Testis (tissue), 2 donors: ENCODE measurements at regions not wholly inside any gene's neighbourhood (a gene's known extent, or its start where the extent isn't known, plus 50 kb on each side); places are given as distances from the start of the nearest gene placed in this dataset.

Source experiments
- DNase-seq: peaks from one replicate; pipeline ENCODE4 v3.0.0-alpha.2; 2019
- H3K27ac ChIP-seq, 2 donors: fragments of 200-600 bp; sonication (generic); one replicate each; pipeline ENCODE4 v1.5.1; 2019
- H3K27me3 ChIP-seq: fragments of 200-600 bp; sonication (generic); one replicate; pipeline ENCODE4 v1.5.1; 2019
- H3K36me3 ChIP-seq: fragments of 200-600 bp; sonication (generic); one replicate; pipeline ENCODE4 v1.5.1; 2017; ENCODE audit warnings: low read depth; ENCODE audit errors: missing control alignments
- H3K4me1 ChIP-seq: fragments of 200-600 bp; sonication (generic); one replicate; pipeline ENCODE4 v1.5.1; 2019
- H3K4me3 ChIP-seq, 2 donors: fragments of 200-600 bp; sonication (generic); one replicate each; pipeline ENCODE4 v1.5.1; 2017 to 2019
- H3K9me3 ChIP-seq: fragments of 200-600 bp; sonication (generic); one replicate; pipeline ENCODE4 v1.5.1; 2017
- CTCF ChIP-seq, 3 experiments: fragments of 450-650 bp in 2 of 3; fragments of 200-600 bp in 1 of 3; sonication (generic) in 1 of 3; IDR thresholded peaks; one replicate each; pipeline ENCODE4 v1.5.1; 2016 to 2019; ENCODE audit warnings: antibody characterized with exemption in 3 of 3, mild to moderate bottlenecking in 2 of 3, moderate library complexity in 1 of 3
- POLR2A ChIP-seq: fragments of 450-650 bp; IDR thresholded peaks from one replicate; pipeline ENCODE4 v1.6.1; 2017; ENCODE audit warnings: antibody characterized with exemption, mild to moderate bottlenecking, moderate library complexity
- WGBS, 2 donors: methylation state at CpG; one replicate each; pipeline ENCODE4 v1.1.5; 2018; 5-methylcytosine and 5-hydroxymethylcytosine counted together
- intact Hi-C: fragments of 100-400 bp; cut with DNase I; formaldehyde crosslinking; loops from one replicate; pipeline ENCODE4 v1.15.1; 2023; ENCODE audit warnings: low total_unique reads

- intact Hi-C loops = no loop called here
- H3K4me3 ChIP-seq = no peak overlapping the region
- H3K4me1 ChIP-seq = no peaks in the 10 kb centered on the region
- no peak for DNase-seq
- no peaks in the 10 kb centered on the region for H3K9me3 ChIP-seq
- whole genome bisulfite sequencing, 2 donors = 81 to 86% methylated on average over 2 of the region's 2 CpGs
- no peaks in the 10 kb centered on the region for H3K36me3 ChIP-seq
- TF ChIP-seq CTCF (IDR thresholded peaks at IDR 0.05) = no peak
- no peak for TF ChIP-seq POLR2A
- H3K27me3 ChIP-seq = no peaks in the 10 kb centered on the region
- H3K27ac ChIP-seq = no peak overlapping the region
Observed at GRCh38 chr3:118688396-118688884, 346.2 kb downstream of the IGSF11 start.

GRCh38 chr3:118692416-118692815, 342.2 kb downstream of the IGSF11 start:
- Histone ChIP-seq H3K27ac (no peak overlapping the region), H3K4me3 (no peak overlapping the region), H3K27me3 (no peaks in the 10 kb centered on the region), H3K36me3 (no peaks in the 10 kb centered on the region), H3K9me3 (no peaks in the 10 kb centered on the region), H3K4me1 (no peaks in the 10 kb centered on the region)
- no peak for TF ChIP-seq CTCF (IDR thresholded peaks at IDR 0.05)
- WGBS, 2 donors = 83 to 89% methylated on average over 1 of the region's 1 CpG
- intact Hi-C loops = no loop called here
- DNase-seq = no peak

- no peak for TF ChIP-seq CTCF (IDR thresholded peaks at IDR 0.05)
- TF ChIP-seq POLR2A = no peak
- DNase-seq = no peak
- no peaks in the 10 kb centered on the region for H3K9me3 ChIP-seq
- H3K27ac ChIP-seq = no peak overlapping the region
- WGBS, 2 donors = 67 to 73% methylated on average over 12 of the region's 12 CpGs
- H3K4me3 ChIP-seq = no peak overlapping the region
- H3K36me3 ChIP-seq = no peaks in the 10 kb centered on the region
- no peaks in the 10 kb centered on the region for H3K27me3 ChIP-seq
- no peaks in the 10 kb centered on the region for H3K4me1 ChIP-seq
- intact Hi-C loops = no loop called here
Observed at GRCh38 chr3:118705487-118706219, 329.0 kb downstream of the IGSF11 start.

GRCh38 chr3:118707991-118708390, 326.7 kb downstream of the IGSF11 start:
- intact Hi-C loops = no loop called here

More at GRCh38 chr3:118707991-118708390, 326.7 kb downstream of the IGSF11 start:
- Histone ChIP-seq H3K4me1 (no peaks in the 10 kb centered on the region), H3K9me3 (no peaks in the 10 kb centered on the region), H3K4me3 (no peak overlapping the region), H3K36me3 (no peaks in the 10 kb centered on the region), H3K27me3 (no peaks in the 10 kb centered on the region), H3K27ac (no peak overlapping the region)
- no peak for TF ChIP-seq POLR2A
- no peak for TF ChIP-seq CTCF (IDR thresholded peaks at IDR 0.05)
- no peak for DNase-seq
